ENCODE measurements at regions not wholly inside any gene's neighbourhood (a gene's known extent, or its start where the extent isn't known, plus 50 kb on each side); places are given as distances from the start of the nearest gene placed in this dataset.

GRCh38 chr12:3999904-4000303 is 126.7 kb upstream of the PARP11 start:
- DNase-seq (ENCODE audit: low read depth, low spot score) = no peak
- peaks cover 2% of the 10 kb centered on the region for H3K4me1 ChIP-seq (ENCODE audit: insufficient read depth, insufficient read length)
- H3K4me3 ChIP-seq (ENCODE audit: insufficient read length, low read depth) = no peak overlapping the region
- H3K9me3 ChIP-seq (ENCODE audit: insufficient read depth, low read length) = peaks cover 19% of the 10 kb centered on the region
- H3K36me3 ChIP-seq (ENCODE audit: insufficient read depth, insufficient read length, low read length) = no peaks in the 10 kb centered on the region
- no peak for TF ChIP-seq SUZ12 (IDR thresholded peaks at IDR 0.05; ENCODE audit: extremely low read depth, insufficient read depth, insufficient read length)
- TF ChIP-seq ZNF274 (IDR thresholded peaks at IDR 0.05; ENCODE audit: low read depth, low read length) = no peak
- no peak for TF ChIP-seq YY1 (IDR thresholded peaks at IDR 0.05; ENCODE audit: insufficient read depth, insufficient read length)
- no peaks in the 10 kb centered on the region for H3K27me3 ChIP-seq (ENCODE audit: insufficient read depth, insufficient read length)
- no peak overlapping the region for H3K9ac ChIP-seq (ENCODE audit: insufficient read length, low read depth)

DNA sequence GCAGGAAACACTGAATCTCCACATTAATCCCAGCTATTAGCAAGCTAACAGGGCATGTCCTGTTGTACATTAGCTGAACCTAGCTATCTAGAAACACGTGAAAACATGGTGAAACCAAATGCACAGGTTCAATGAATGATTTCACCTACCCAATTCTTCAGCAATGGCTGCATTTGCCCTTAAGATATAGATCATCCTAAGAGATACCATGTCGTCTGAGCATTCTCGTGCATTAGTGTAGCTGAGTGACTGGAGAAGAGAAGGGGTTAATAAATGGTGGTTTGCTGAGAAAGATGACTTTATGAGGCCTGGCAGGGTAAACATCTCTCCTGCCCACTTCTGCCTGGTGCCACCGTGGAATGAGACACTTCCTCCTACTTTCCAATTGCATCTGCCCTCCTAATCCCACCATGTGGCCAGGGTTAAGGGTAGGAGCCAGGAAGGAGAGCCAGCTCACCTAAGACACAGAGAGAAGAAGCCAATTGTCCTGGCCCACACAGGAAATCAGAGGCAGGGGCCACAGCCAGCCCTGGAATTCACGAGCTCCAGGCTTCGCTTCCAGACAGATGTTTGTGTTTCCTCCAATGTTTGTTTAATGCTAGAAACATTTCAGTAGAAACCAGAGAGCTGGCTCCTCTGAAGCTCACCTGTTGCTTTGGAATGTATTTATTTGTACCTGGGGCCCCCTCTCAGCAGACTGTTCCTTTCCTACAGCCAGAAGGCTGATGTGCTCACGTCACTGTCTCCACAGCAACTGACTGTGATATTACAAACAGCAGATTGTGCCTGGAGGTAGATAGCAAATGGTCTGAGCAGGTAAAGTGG is 126.0 kb upstream of the PARP11 start:
- Histone ChIP-seq H3K36me3 (ENCODE audit: insufficient read depth, insufficient read length, low read length) (no peaks in the 10 kb centered on the region), H3K9me3 (ENCODE audit: insufficient read depth, low read length) (peaks cover 19% of the 10 kb centered on the region), H3K9ac (ENCODE audit: insufficient read length, low read depth) (no peak overlapping the region), H3K27me3 (ENCODE audit: insufficient read depth, insufficient read length) (no peaks in the 10 kb centered on the region), H3K4me3 (ENCODE audit: insufficient read length, low read depth) (no peak overlapping the region), H3K4me1 (ENCODE audit: insufficient read depth, insufficient read length) (peaks cover 2% of the 10 kb centered on the region)
- no peak for DNase-seq (ENCODE audit: low read depth, low spot score)
- TF ChIP-seq YY1 (IDR thresholded peaks at IDR 0.05; ENCODE audit: insufficient read depth, insufficient read length) (no peak), SUZ12 (IDR thresholded peaks at IDR 0.05; ENCODE audit: extremely low read depth, insufficient read depth, insufficient read length) (no peak), ZNF274 (IDR thresholded peaks at IDR 0.05; ENCODE audit: low read depth, low read length) (no peak)

DNA sequence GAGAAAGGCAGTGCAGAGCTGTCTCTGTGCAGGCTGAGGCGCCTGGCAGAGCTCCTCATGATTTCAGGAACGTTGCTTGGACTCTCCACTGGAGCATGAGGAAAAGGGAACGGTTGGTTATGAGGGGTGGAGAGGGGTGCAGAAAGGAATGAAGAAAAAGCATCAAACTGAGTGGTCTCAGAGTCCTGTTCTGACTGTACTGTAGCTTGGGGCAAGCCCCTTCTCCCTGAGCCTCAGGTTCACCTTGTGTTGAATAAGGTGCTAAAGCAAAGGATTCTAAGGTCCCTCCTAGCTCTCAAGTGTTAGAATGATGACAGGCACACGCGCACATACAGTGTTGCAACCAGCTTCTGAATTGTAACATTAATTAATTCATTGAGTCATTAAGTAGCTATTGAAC is 125.2 kb upstream of the PARP11 start:
- no peak overlapping the region for H3K4me3 ChIP-seq (ENCODE audit: insufficient read length, low read depth)

GRCh38 chr12:3996322-3996721 is 123.1 kb upstream of the PARP11 start:
- H3K9me3 ChIP-seq (ENCODE audit: insufficient read depth, low read length) = peaks cover 13% of the 10 kb centered on the region
- no peak overlapping the region for H3K4me3 ChIP-seq (ENCODE audit: insufficient read length, low read depth)
- DNase-seq (ENCODE audit: low read depth, low spot score) = no peak
- H3K27me3 ChIP-seq (ENCODE audit: insufficient read depth, insufficient read length) = no peaks in the 10 kb centered on the region
- peaks cover 4% of the 10 kb centered on the region for H3K4me1 ChIP-seq (ENCODE audit: insufficient read depth, insufficient read length)
- no peaks in the 10 kb centered on the region for H3K36me3 ChIP-seq (ENCODE audit: insufficient read depth, insufficient read length, low read length)
- no peak overlapping the region for H3K9ac ChIP-seq (ENCODE audit: insufficient read length, low read depth)
- no peak for TF ChIP-seq YY1 (IDR thresholded peaks at IDR 0.05; ENCODE audit: insufficient read depth, insufficient read length)

More for the DNA sequence above, 125.2 kb upstream of the PARP11 start:
- H3K9me3 ChIP-seq (ENCODE audit: insufficient read depth, low read length) = peaks cover 19% of the 10 kb centered on the region
- peaks cover 2% of the 10 kb centered on the region for H3K4me1 ChIP-seq (ENCODE audit: insufficient read depth, insufficient read length)
- no peak for DNase-seq (ENCODE audit: low read depth, low spot score)
- H3K27me3 ChIP-seq (ENCODE audit: insufficient read depth, insufficient read length) = no peaks in the 10 kb centered on the region
- TF ChIP-seq YY1 (IDR thresholded peaks at IDR 0.05; ENCODE audit: insufficient read depth, insufficient read length) = no peak
- no peak for TF ChIP-seq ZNF274 (IDR thresholded peaks at IDR 0.05; ENCODE audit: low read depth, low read length)
- no peak for TF ChIP-seq SUZ12 (IDR thresholded peaks at IDR 0.05; ENCODE audit: extremely low read depth, insufficient read depth, insufficient read length)
- no peaks in the 10 kb centered on the region for H3K36me3 ChIP-seq (ENCODE audit: insufficient read depth, insufficient read length, low read length)
- H3K9ac ChIP-seq (ENCODE audit: insufficient read length, low read depth) = no peak overlapping the region

DNA sequence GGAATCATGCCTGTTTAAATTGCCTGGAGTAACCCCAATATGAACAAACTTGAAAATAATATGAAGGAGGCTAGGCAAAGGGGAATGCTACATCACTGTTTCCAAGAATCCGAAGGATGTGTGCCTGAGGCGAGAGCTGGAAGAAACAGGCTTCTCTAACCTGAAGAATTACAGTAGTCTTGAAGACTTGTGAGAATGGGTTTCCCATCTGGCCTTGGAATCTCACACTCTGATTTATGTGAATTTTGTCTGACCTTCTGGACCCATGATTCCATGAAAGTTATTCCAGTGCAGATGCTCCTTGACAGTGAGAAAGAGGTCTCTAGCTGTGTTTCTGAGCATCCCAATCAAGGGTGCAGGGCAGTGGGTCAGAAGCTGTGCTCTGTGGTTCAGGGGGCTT is 122.1 kb upstream of the PARP11 start:
- TF ChIP-seq ZNF274 (IDR thresholded peaks at IDR 0.05; ENCODE audit: low read depth, low read length) = no peak
- no peak for TF ChIP-seq SUZ12 (IDR thresholded peaks at IDR 0.05; ENCODE audit: extremely low read depth, insufficient read depth, insufficient read length)
- TF ChIP-seq YY1 (IDR thresholded peaks at IDR 0.05; ENCODE audit: insufficient read depth, insufficient read length) = no peak
- no peak overlapping the region for H3K9ac ChIP-seq (ENCODE audit: insufficient read length, low read depth)
- no peak for DNase-seq (ENCODE audit: low read depth, low spot score)
- peaks cover 3% of the 10 kb centered on the region; the same call in 1 of the 2 replicates for H3K9me3 ChIP-seq (ENCODE audit: insufficient read depth, low read length)
- no peaks in the 10 kb centered on the region for H3K36me3 ChIP-seq (ENCODE audit: insufficient read depth, insufficient read length, low read length)
- H3K4me1 ChIP-seq (ENCODE audit: insufficient read depth, insufficient read length) = peaks cover 4% of the 10 kb centered on the region
- no peak overlapping the region for H3K4me3 ChIP-seq (ENCODE audit: insufficient read length, low read depth)
- no peaks in the 10 kb centered on the region for H3K27me3 ChIP-seq (ENCODE audit: insufficient read depth, insufficient read length)

GRCh38 chr12:3994500-3994899 is 121.3 kb upstream of the PARP11 start:
- Histone ChIP-seq H3K27me3 (ENCODE audit: insufficient read depth, insufficient read length) (no peaks in the 10 kb centered on the region), H3K9me3 (ENCODE audit: insufficient read depth, low read length) (no peaks in the 10 kb centered on the region), H3K9ac (ENCODE audit: insufficient read length, low read depth) (no peak overlapping the region), H3K4me3 (ENCODE audit: insufficient read length, low read depth) (no peak overlapping the region), H3K36me3 (ENCODE audit: insufficient read depth, insufficient read length, low read length) (no peaks in the 10 kb centered on the region), H3K4me1 (ENCODE audit: insufficient read depth, insufficient read length) (peaks cover 4% of the 10 kb centered on the region)
- TF ChIP-seq ZNF274 (IDR thresholded peaks at IDR 0.05; ENCODE audit: low read depth, low read length) = no peak
- no peak for TF ChIP-seq YY1 (IDR thresholded peaks at IDR 0.05; ENCODE audit: insufficient read depth, insufficient read length)
- TF ChIP-seq SUZ12 (IDR thresholded peaks at IDR 0.05; ENCODE audit: extremely low read depth, insufficient read depth, insufficient read length) = no peak
- DNase-seq (ENCODE audit: low read depth, low spot score) = no peak

- no peak for DNase-seq (ENCODE audit: low read depth, low spot score)
- Histone ChIP-seq H3K4me3 (ENCODE audit: insufficient read length, low read depth) (no peak overlapping the region), H3K9ac (ENCODE audit: insufficient read length, low read depth) (no peak overlapping the region), H3K9me3 (ENCODE audit: insufficient read depth, low read length) (no peaks in the 10 kb centered on the region), H3K4me1 (ENCODE audit: insufficient read depth, insufficient read length) (peaks cover 6% of the 10 kb centered on the region), H3K36me3 (ENCODE audit: insufficient read depth, insufficient read length, low read length) (no peaks in the 10 kb centered on the region), H3K27me3 (ENCODE audit: insufficient read depth, insufficient read length) (no peaks in the 10 kb centered on the region)
- TF ChIP-seq YY1 (IDR thresholded peaks at IDR 0.05; ENCODE audit: insufficient read depth, insufficient read length) (no peak), ZNF274 (IDR thresholded peaks at IDR 0.05; ENCODE audit: low read depth, low read length) (no peak), SUZ12 (IDR thresholded peaks at IDR 0.05; ENCODE audit: extremely low read depth, insufficient read depth, insufficient read length) (no peak)
Observed at GRCh38 chr12:3992945-3993344, 119.7 kb upstream of the PARP11 start.
